ENCODE measurements at regions not wholly inside any gene's neighbourhood (a gene's known extent, or its start where the extent isn't known, plus 50 kb on each side); places are given as distances from the start of the nearest gene placed in this dataset.

DNA sequence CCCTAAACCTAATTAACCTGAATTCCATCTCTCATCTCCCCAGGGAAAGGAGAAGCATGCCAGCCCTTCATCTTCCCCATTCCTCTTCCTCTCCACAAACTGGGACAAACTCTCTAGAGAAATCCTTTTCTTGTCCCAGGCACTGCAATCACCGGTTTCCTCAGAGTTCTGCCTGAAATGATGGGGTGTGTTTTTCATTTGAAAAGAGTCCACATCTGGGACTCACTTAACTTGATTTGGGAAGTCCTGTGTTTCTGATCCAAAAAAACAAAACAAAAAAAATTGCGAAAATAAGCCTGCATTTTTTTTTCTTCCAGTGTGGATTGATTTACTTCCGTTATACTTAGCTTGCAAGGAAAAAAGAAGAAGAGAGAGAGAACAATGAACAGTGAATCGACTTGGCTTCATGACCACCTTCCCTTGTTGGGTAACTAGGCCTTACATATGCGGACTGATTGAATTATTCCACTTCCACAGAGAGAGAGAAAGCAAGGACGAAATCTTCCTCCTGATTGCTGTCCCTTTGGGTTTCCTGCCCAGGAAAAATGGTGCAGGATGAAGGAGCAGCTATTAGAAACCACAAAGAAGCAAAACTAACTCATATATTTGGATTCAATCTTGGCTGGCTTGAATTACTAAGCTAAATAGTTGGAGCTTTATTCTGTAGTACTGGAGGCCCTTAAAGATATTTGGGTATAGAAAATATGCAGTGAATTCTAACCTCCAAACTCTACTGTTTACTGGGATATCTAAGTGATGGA, 506.2 kb upstream of the TBX3 start:
- Mint-ChIP-seq H3K27ac (no peak overlapping the region), H3K9me3 (peaks cover 2 to 9% (median 4%) of the 10 kb centered on the region in 7 donors), H3K4me3 (no peak overlapping the region), H3K36me3 (no peaks in the 10 kb centered on the region), H3K27me3 (ENCODE audit: low read depth in 3 of 3) (peaks cover 1% of the 10 kb centered on the region in 3 donors), H3K4me1 (no peaks in the 10 kb centered on the region)
- H3K4me2 ChIP-seq (replicated peaks; ENCODE audit: extremely low read depth, low read length, poor library complexity, severe bottlenecking): no peak overlapping the region
- H3K9me3 ChIP-seq (replicated peaks in 1 of 2; ENCODE audit: control insufficient read depth in 1 of 2, insufficient read depth in 1 of 2, low read length in 2 of 2): no peaks in the 10 kb centered on the region
- no peaks in the 10 kb centered on the region for H3K27me3 ChIP-seq (ENCODE audit: control insufficient read depth in 2 of 2, insufficient read depth in 2 of 2, low read length in 2 of 2)
- intact Hi-C loops (cut with micrococcal nuclease): no loop called here
- H3K79me2 ChIP-seq (ENCODE audit: insufficient read depth, low read length): no peaks in the 10 kb centered on the region
- no peak overlapping the region for H3K27ac ChIP-seq (ENCODE audit: low read depth in 1 of 2, low read length in 2 of 2)
- TF ChIP-seq, protein P1, sequence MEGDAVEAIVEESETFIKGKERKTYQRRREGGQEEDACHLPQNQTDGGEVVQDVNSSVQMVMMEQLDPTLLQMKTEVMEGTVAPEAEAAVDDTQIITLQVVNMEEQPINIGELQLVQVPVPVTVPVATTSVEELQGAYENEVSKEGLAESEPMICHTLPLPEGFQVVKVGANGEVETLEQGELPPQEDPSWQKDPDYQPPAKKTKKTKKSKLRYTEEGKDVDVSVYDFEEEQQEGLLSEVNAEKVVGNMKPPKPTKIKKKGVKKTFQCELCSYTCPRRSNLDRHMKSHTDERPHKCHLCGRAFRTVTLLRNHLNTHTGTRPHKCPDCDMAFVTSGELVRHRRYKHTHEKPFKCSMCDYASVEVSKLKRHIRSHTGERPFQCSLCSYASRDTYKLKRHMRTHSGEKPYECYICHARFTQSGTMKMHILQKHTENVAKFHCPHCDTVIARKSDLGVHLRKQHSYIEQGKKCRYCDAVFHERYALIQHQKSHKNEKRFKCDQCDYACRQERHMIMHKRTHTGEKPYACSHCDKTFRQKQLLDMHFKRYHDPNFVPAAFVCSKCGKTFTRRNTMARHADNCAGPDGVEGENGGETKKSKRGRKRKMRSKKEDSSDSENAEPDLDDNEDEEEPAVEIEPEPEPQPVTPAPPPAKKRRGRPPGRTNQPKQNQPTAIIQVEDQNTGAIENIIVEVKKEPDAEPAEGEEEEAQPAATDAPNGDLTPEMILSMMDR (IDR thresholded peaks at IDR 0.05): no peak
- no peak overlapping the region for H2AFZ ChIP-seq (ENCODE audit: insufficient read depth, low read depth, low read length, poor library complexity, severe bottlenecking)
- H4K20me1 ChIP-seq (ENCODE audit: insufficient read depth, low read length): no peaks in the 10 kb centered on the region
- WGBS (ENCODE audit: insufficient coverage): no CpG with 5 or more reads among the region's 6 CpGs
- H3K36me3 ChIP-seq (replicated peaks in 1 of 2; ENCODE audit: control insufficient read depth in 1 of 2, insufficient read depth in 2 of 2, low read length in 2 of 2): no peaks in the 10 kb centered on the region
- no peak overlapping the region for H3K4me3 ChIP-seq (replicated peaks in 1 of 3; ENCODE audit: low read depth in 2 of 3, low read length in 3 of 3)
- no peak for DNase-seq
- H3K9ac ChIP-seq (ENCODE audit: insufficient read depth, low read length, poor library complexity, severe bottlenecking): no peak overlapping the region
- no peaks in the 10 kb centered on the region for H3K4me1 ChIP-seq (ENCODE audit: control insufficient read depth in 1 of 2, insufficient read depth in 2 of 2, low read length in 2 of 2)

DNA sequence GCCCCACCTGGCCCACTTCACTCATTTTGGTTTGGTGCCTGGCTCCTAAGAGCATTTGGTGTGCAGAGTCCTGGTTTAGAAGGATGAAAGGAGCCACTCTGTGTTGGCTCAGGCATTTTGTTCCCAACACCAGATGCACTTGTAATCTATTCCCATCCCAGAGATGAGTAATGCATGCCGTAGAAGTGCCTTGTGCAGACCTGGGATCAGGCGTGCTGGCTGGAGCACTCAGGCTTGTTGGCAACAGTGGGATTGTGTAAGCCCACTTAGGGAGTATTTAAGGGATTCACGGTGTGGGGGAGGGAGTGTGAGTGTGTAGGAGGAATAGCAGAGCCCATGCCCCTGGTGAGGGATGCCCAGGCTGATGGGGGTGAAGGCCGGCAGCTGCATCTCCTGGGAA, 501.5 kb upstream of the TBX3 start:
- no peaks in the 10 kb centered on the region for H3K36me3 Mint-ChIP-seq

More for the DNA sequence above, 501.5 kb upstream of the TBX3 start:
- peaks cover 0 to 7% (median 3%) of the 10 kb centered on the region in 7 donors for H3K9me3 Mint-ChIP-seq
- H3K4me3 ChIP-seq (replicated peaks in 1 of 3; ENCODE audit: low read depth in 2 of 3, low read length in 3 of 3): no peak overlapping the region
- peaks cover 0 to 3% of the 10 kb centered on the region in 2 donors for H3K9me3 ChIP-seq (replicated peaks in 1 of 2; ENCODE audit: control insufficient read depth in 1 of 2, insufficient read depth in 1 of 2, low read length in 2 of 2)
- H3K27me3 ChIP-seq (ENCODE audit: control insufficient read depth in 2 of 2, insufficient read depth in 2 of 2, low read length in 2 of 2): no peaks in the 10 kb centered on the region
- 64% methylated on average over 2 of the region's 4 CpGs for WGBS (ENCODE audit: insufficient coverage)
- no peaks in the 10 kb centered on the region for H4K20me1 ChIP-seq (ENCODE audit: insufficient read depth, low read length)
- TF ChIP-seq, protein P1 (IDR thresholded peaks at IDR 0.05): no peak
- no peaks in the 10 kb centered on the region for H3K4me1 Mint-ChIP-seq
- H3K9ac ChIP-seq (ENCODE audit: insufficient read depth, low read length, poor library complexity, severe bottlenecking): no peak overlapping the region
- no peak overlapping the region for H3K27ac Mint-ChIP-seq
- H3K27ac ChIP-seq (ENCODE audit: low read depth in 1 of 2, low read length in 2 of 2): no peak overlapping the region
- H3K4me1 ChIP-seq (ENCODE audit: control insufficient read depth in 1 of 2, insufficient read depth in 2 of 2, low read length in 2 of 2): no peaks in the 10 kb centered on the region
- no peak overlapping the region for H3K4me2 ChIP-seq (replicated peaks; ENCODE audit: extremely low read depth, low read length, poor library complexity, severe bottlenecking)
- H3K79me2 ChIP-seq (ENCODE audit: insufficient read depth, low read length): no peaks in the 10 kb centered on the region
- H3K4me3 Mint-ChIP-seq: no peak overlapping the region
- intact Hi-C loops (cut with micrococcal nuclease): no loop called here
- no peak for DNase-seq
- H3K36me3 ChIP-seq (replicated peaks in 1 of 2; ENCODE audit: control insufficient read depth in 1 of 2, insufficient read depth in 2 of 2, low read length in 2 of 2): no peaks in the 10 kb centered on the region
- no peak overlapping the region for H2AFZ ChIP-seq (ENCODE audit: insufficient read depth, low read depth, low read length, poor library complexity, severe bottlenecking)
- H3K27me3 Mint-ChIP-seq (ENCODE audit: low read depth in 3 of 3): peaks cover 1 to 3% (median 1%) of the 10 kb centered on the region in 3 donors
